ENCODE measurements at regions not wholly inside any gene's neighbourhood (a gene's known extent, or its start where the extent isn't known, plus 50 kb on each side); places are given as distances from the start of the nearest gene placed in this dataset.
"Not testable (repeated sequence)": the region's sequence is repeated elsewhere in the genome, so short reads cannot be mapped to it uniquely, and the experiment has no call there.

DNA sequence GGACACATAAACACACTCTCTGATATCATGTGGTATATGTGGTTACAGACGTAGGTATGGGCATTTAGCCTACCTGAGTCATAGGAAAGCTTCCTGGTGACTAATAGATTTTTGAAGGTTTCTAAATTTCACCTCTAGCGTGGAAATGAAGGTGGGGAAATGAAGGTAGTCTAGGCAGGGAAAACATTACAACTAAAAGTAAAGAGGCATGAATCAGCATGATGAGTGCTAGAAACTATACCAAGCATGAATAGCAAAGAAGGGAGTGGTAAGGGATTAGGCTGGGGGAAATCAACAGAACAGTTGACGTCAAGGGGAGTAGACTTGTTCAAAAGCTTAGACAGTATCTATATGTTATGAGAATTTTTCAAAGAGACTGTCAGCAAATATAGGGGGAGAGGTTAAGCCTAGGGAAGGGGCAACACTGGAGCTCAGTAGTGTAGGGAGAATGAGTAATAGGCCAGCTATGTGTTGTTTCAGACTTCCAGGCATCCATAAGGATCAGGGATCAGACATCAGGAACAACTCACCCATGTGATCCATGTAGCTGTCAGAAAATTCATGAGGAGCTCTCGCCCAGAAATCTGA is 279.3 kb upstream of the DIPK2B start:
- no peak overlapping the region for H3K4me3 Mint-ChIP-seq
- H3K27me3 Mint-ChIP-seq, result peaks cover 8% of the 10 kb centered on the region
- H3K9me3 Mint-ChIP-seq, result peaks cover 0 to 12% (median 2%) of the 10 kb centered on the region in 3 donors
- H3K36me3 Mint-ChIP-seq, result no peaks in the 10 kb centered on the region
- no peaks in the 10 kb centered on the region for H3K4me1 Mint-ChIP-seq
- no peak overlapping the region for H3K27ac Mint-ChIP-seq

- no peak overlapping the region for H3K27ac Mint-ChIP-seq
- H3K27me3 Mint-ChIP-seq, result peaks cover 8% of the 10 kb centered on the region
- no peaks in the 10 kb centered on the region for H3K36me3 Mint-ChIP-seq
- H3K9me3 Mint-ChIP-seq, result peaks cover 0 to 12% (median 2%) of the 10 kb centered on the region in 3 donors
- no peak overlapping the region for H3K4me3 Mint-ChIP-seq
- no peaks in the 10 kb centered on the region for H3K4me1 Mint-ChIP-seq
Observed at GRCh38 chrX:45479196-45479834, 278.6 kb upstream of the DIPK2B start.

DNA sequence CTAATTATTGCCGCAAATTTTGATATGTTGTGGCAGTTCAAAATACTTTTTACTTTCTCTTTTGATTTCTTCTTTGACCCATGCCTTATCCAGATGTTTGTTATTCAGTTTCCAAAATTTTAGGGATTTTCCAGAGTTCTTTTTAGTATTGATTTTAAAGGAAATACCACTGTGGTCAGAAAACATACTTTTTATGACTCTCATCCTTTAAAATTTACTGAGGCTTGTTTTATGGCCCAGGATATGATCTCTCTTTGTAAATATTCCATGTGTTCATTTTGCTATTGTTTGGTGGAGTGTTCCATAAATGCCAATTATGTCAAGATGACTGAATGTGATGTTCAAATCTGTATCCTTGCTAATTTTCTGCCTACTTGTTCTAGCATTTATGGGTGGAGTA is 272.3 kb upstream of the DIPK2B start:
- no peak overlapping the region for H3K27ac Mint-ChIP-seq
- no peaks in the 10 kb centered on the region for H3K36me3 Mint-ChIP-seq
- H3K9me3 Mint-ChIP-seq, result peaks cover 0 to 1% (median 0%) of the 10 kb centered on the region in 3 donors

DNA sequence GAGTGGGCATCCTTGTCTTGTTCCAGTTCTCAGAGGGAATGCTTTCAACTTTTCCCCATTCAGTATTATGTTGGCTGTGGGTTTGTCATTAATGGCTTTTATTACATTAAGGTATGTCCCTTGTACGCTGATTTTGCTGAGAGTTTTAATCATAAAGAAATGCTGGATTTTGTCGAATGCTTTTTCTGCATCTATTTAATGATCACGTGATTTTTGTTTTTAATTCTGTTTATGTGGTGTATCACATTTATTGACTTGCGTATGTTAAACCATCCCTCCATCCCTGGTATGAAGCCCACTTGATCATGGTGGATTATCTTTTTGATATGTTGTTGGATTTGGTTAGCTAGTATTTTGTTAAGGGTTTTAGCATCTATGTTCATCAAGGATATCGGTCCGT is 266.9 kb upstream of the DIPK2B start:
- not testable (repeated sequence) for H3K27ac Mint-ChIP-seq, H3K4me1 Mint-ChIP-seq, H3K36me3 Mint-ChIP-seq, H3K4me3 Mint-ChIP-seq
- Mint-ChIP-seq H3K9me3 (peaks cover 3 to 13% (median 11%) of the 10 kb centered on the region in 3 donors), H3K27me3 (peaks cover 13% of the 10 kb centered on the region)

More for the DNA sequence above, 272.3 kb upstream of the DIPK2B start:
- peaks cover 14% of the 10 kb centered on the region for H3K27me3 Mint-ChIP-seq
- no peaks in the 10 kb centered on the region for H3K4me1 Mint-ChIP-seq
- H3K4me3 Mint-ChIP-seq, result no peak overlapping the region

DNA sequence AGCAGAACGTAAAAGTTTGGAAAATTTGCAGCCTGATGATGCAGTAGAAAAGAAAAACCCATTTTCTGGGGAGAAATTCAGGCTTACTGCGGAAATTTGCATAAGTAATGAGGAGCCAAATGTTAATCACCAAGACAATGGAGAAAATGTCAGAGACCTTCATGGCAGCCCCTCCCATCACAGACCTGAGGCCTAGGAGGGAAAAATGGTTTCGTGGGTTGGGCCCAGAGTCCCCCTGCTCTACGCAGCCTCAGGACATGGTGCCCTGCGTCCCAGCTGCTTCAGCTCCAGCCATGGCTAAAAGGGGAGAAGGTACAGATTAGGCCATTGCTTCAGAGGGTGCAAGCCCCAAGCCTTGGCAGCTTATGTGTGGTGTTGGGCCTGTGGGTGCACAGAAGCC is 255.1 kb upstream of the DIPK2B start:
- H3K4me3 Mint-ChIP-seq, H3K9me3 Mint-ChIP-seq, H3K27ac Mint-ChIP-seq, H3K36me3 Mint-ChIP-seq, H3K4me1 Mint-ChIP-seq, H3K27me3 Mint-ChIP-seq: not testable (repeated sequence)

GRCh38 chrX:45454290-45454689 is 253.6 kb upstream of the DIPK2B start:
- Mint-ChIP-seq H3K27me3 (peaks cover 5% of the 10 kb centered on the region), H3K4me3 (peak overlapping the region in 1 of 4 donors; percentile 61)

GRCh38 chrX:45449982-45450381 is 249.3 kb upstream of the DIPK2B start:
- H3K4me3 Mint-ChIP-seq, result no peak overlapping the region
- peaks cover 5% of the 10 kb centered on the region for H3K27me3 Mint-ChIP-seq
- peaks cover 3% of the 10 kb centered on the region for H3K36me3 Mint-ChIP-seq
- no peaks in the 10 kb centered on the region for H3K4me1 Mint-ChIP-seq
- peaks cover 0 to 2% (median 0%) of the 10 kb centered on the region in 3 donors for H3K9me3 Mint-ChIP-seq
- H3K27ac Mint-ChIP-seq, result no peak overlapping the region

More at GRCh38 chrX:45454290-45454689, 253.6 kb upstream of the DIPK2B start:
- Mint-ChIP-seq H3K36me3 (no peaks in the 10 kb centered on the region), H3K27ac (no peak overlapping the region), H3K9me3 (peaks cover 0 to 2% (median 0%) of the 10 kb centered on the region in 3 donors), H3K4me1 (no peaks in the 10 kb centered on the region)

GRCh38 chrX:45447995-45448394 is 247.3 kb upstream of the DIPK2B start:
- no peak overlapping the region for H3K4me3 Mint-ChIP-seq
- no peaks in the 10 kb centered on the region for H3K9me3 Mint-ChIP-seq
- peaks cover 3% of the 10 kb centered on the region for H3K36me3 Mint-ChIP-seq
- peaks cover 5% of the 10 kb centered on the region for H3K27me3 Mint-ChIP-seq
- no peak overlapping the region for H3K27ac Mint-ChIP-seq
- H3K4me1 Mint-ChIP-seq, result no peaks in the 10 kb centered on the region

DNA sequence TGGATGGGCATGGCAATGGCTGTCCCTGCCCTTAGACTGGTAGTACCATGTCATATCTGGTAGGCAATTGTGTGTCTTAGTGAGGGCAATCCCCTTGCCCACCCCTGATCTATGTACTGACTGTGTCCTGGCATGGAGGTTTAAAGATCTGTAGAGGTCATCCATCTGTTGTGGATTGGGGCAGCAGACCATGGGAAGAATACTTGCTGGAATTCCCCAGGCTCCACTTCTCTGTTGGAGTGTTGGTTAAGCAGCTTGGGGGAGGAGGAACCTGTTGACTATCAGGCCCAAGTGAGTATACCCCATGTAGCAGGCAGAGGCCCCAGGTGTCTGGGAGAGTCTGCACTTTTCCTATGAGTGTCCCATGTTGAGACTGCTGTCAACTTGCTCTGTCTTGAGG is 246.7 kb upstream of the DIPK2B start:
- Mint-ChIP-seq H3K27me3 (peaks cover 5% of the 10 kb centered on the region), H3K4me3 (no peak overlapping the region), H3K27ac (no peak overlapping the region), H3K4me1 (no peaks in the 10 kb centered on the region), H3K36me3 (peaks cover 3% of the 10 kb centered on the region), H3K9me3 (no peaks in the 10 kb centered on the region)

DNA sequence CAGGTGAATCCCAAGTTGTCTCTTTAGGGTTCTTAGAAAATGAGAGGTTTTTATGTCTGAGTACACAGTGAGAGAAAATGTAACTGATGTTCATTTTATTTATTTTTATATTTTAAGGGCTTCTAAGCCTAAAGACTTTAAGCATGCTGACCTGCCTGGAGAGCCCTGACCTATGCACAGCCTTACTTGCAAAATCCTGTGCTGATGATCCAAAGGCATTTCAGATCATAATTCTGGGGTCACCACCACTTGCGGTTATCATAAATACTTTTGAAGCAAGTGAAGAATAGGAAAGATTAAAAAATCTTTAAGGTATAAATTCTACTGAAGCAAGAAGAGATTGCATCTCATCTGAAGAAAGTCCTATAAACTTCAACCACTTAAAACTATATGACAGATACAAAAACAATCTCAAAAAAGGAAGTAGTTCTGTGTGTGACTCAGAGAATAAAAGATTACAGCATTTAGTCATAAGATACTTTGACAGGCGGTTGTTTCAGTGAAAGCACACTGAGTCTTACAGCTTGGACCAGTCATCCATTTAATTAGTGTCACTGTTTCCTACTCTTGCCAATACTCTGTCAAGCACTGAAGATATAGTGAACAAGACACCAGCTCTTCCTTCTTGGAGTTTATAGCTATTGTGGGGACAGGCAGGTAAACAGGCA is 245.2 kb upstream of the DIPK2B start:
- no peaks in the 10 kb centered on the region for H3K9me3 Mint-ChIP-seq
- peaks cover 4% of the 10 kb centered on the region for H3K27me3 Mint-ChIP-seq
- peaks cover 3% of the 10 kb centered on the region for H3K36me3 Mint-ChIP-seq
- H3K4me3 Mint-ChIP-seq, result peak overlapping the region in 1 of 4 donors; percentile 64
- no peak overlapping the region for H3K27ac Mint-ChIP-seq
- H3K4me1 Mint-ChIP-seq, result no peaks in the 10 kb centered on the region

- Mint-ChIP-seq H3K4me3 (no peak overlapping the region), H3K36me3 (no peaks in the 10 kb centered on the region), H3K27ac (no peak overlapping the region), H3K9me3 (no peaks in the 10 kb centered on the region), H3K27me3 (peaks cover 3% of the 10 kb centered on the region), H3K4me1 (no peaks in the 10 kb centered on the region)
Observed at GRCh38 chrX:45437186-45437585, 236.5 kb upstream of the DIPK2B start.

GRCh38 chrX:45435481-45435880 is 234.8 kb upstream of the DIPK2B start:
- no peaks in the 10 kb centered on the region for H3K4me1 Mint-ChIP-seq
- no peak overlapping the region for H3K4me3 Mint-ChIP-seq
- peaks cover 3% of the 10 kb centered on the region for H3K27me3 Mint-ChIP-seq
- no peaks in the 10 kb centered on the region for H3K36me3 Mint-ChIP-seq
- peaks cover 0 to 3% (median 0%) of the 10 kb centered on the region in 3 donors for H3K9me3 Mint-ChIP-seq
- H3K27ac Mint-ChIP-seq, result no peak overlapping the region

DNA sequence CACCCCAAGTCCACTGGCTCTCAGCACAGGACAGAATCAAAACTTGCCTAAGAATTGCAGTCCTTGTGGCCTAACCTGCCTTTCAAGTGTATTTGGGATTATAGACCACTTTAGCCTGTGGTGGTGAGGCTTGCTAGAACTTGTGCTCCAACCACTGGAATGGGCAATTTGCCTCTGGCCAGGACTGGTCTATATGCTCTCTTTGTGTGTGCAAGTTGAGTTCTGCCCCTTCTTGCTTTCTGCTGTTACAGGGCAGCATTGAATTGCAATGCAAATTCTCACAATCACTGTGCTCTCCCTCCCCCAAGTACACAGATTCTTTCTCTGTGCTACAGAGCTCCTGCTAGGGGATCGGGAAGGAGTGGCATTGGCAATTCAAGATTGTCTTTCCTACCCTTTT is 233.6 kb upstream of the DIPK2B start:
- peaks cover 0 to 3% (median 0%) of the 10 kb centered on the region in 3 donors for H3K9me3 Mint-ChIP-seq
- H3K4me3 Mint-ChIP-seq, result no peak overlapping the region
- peaks cover 3% of the 10 kb centered on the region for H3K27me3 Mint-ChIP-seq
- H3K36me3 Mint-ChIP-seq, result no peaks in the 10 kb centered on the region
- H3K4me1 Mint-ChIP-seq, result no peaks in the 10 kb centered on the region
- no peak overlapping the region for H3K27ac Mint-ChIP-seq

DNA sequence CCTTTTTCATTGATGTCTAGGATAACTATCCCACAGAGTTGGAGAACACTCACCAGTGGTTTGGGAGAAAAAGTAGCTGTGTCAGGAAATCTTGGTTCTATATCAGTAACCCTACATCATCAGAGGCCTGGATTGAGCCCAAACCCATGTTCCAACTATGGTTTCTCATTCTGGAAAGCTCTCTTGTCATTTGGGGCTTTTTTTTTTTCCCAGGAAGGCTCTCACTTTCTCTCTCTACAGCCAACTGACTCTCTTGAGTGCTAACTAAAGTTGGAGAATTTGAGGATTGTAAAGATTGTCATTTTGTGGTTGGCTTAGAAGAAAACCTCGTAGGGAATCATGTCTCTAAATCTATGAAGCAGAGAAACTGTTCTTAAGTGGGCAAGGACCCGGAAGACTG is 228.2 kb upstream of the DIPK2B start:
- peaks cover 5% of the 10 kb centered on the region for H3K27me3 Mint-ChIP-seq

DNA sequence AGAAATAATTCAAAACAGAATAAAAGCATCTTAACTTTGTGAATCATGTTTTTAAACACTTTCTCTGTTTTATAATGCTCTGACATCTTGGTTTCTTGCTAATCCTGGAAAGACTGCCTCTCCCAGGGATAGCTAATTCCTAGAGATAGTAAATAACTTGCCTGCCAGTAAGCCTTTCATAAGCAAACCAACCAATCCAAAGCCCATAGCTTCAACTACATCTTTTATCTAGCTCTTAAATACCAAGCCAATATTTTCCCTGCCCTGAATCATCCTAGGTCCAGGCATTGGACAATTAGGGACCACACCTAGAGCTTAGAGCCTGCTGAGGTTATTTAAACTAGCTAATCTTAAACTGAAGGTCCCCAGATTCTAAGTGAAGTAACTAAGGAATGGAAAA is 223.7 kb upstream of the DIPK2B start:
- Mint-ChIP-seq H3K9me3 (peaks cover 2 to 7% (median 3%) of the 10 kb centered on the region in 3 donors), H3K4me1 (no peaks in the 10 kb centered on the region), H3K27ac (no peak overlapping the region), H3K36me3 (no peaks in the 10 kb centered on the region), H3K4me3 (no peak overlapping the region), H3K27me3 (peaks cover 9% of the 10 kb centered on the region)

More for the DNA sequence above, 228.2 kb upstream of the DIPK2B start:
- Mint-ChIP-seq H3K4me1 (no peaks in the 10 kb centered on the region), H3K4me3 (no peak overlapping the region), H3K36me3 (no peaks in the 10 kb centered on the region), H3K9me3 (peaks cover 0 to 7% (median 3%) of the 10 kb centered on the region in 3 donors), H3K27ac (no peak overlapping the region)
